ENCODE measurements at regions not wholly inside any gene's neighbourhood (a gene's known extent, or its start where the extent isn't known, plus 50 kb on each side); places are given as distances from the start of the nearest gene placed in this dataset.

DNA sequence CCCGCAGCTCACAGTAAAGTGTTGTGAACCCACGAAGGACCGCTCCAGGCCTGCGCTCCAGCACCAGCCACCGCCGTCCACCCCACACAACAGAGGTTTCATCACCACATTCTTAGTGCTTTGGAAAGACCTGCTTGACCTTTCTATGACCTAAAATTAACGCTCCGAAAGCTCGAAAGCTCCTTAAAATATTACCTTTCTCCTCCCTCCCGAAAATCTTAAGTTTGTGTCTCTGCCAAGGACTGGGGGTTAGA, 149.2 kb downstream of the TWIST2 start:
- H3K36me3 ChIP-seq (ENCODE audit: insufficient read depth, low read length): no peaks in the 10 kb centered on the region
- H3K79me2 ChIP-seq (ENCODE audit: control insufficient read depth, insufficient read depth, low read length, unreplicated experiment): no peaks in the 10 kb centered on the region
- 0 out of 2 replicates have a peak, but pooled peaks cover 4% of the 10 kb centered on the region for H3K27me3 ChIP-seq (ENCODE audit: insufficient read depth, low read length)
- no peak overlapping the region for H3K27ac ChIP-seq (ENCODE audit: low read depth, low read length)
- peaks cover 9% of the 10 kb centered on the region for H3K4me1 ChIP-seq (ENCODE audit: control insufficient read depth, insufficient read depth, low read length, unreplicated experiment)
- H3K4me3 ChIP-seq (ENCODE audit: low read depth, low read length): no peak overlapping the region
- no peak overlapping the region for H2AFZ ChIP-seq (ENCODE audit: low read length, unreplicated experiment)

DNA sequence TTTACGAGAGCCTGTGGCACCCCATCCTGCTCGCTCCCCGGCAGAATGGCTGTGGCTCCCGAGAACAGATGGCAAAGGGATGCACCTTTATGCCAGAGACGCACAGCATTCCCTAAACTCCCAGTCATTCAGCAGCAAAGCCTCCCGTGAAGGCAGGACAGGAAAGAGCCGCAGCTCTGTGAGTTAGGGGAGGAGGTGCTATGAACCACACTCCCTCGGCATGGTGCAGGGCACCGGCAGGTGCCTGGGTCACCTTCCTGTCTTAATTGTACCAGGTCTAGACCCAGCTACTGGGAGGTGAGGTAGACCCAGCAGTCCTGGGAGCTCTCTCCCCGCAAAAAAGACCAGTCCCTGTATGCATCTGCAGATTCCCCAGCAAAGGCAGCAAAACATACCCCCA, 149.8 kb downstream of the TWIST2 start:
- Histone ChIP-seq H3K27ac (ENCODE audit: low read depth, low read length) (no peak overlapping the region), H3K27me3 (ENCODE audit: insufficient read depth, low read length) (no peaks in the 10 kb centered on the region), H3K79me2 (ENCODE audit: control insufficient read depth, insufficient read depth, low read length, unreplicated experiment) (no peaks in the 10 kb centered on the region), H3K4me3 (ENCODE audit: low read depth, low read length) (no peak overlapping the region), H3K36me3 (ENCODE audit: insufficient read depth, low read length) (no peaks in the 10 kb centered on the region), H2AFZ (ENCODE audit: low read length, unreplicated experiment) (no peak overlapping the region), H3K4me1 (ENCODE audit: control insufficient read depth, insufficient read depth, low read length, unreplicated experiment) (peaks cover 14% of the 10 kb centered on the region)

Data from ACC112 (cell line).